Lung (tissue), 11 donors: ENCODE measurements at regions not wholly inside any gene's neighbourhood (a gene's known extent, or its start where the extent isn't known, plus 50 kb on each side); places are given as distances from the start of the nearest gene placed in this dataset.

ENCODE experiments used
- ATAC-seq: fragments of 200-7000 bp; cut with Tn5 transposase; one replicate; pipeline ENCODE4 v1.9.1; 2020; ENCODE audit warnings: moderate number of reproducible peaks; ENCODE audit not compliant: insufficient read depth, low FRiP score
- DNase-seq, 3 donors: peaks; one replicate each; pipeline ENCODE4 v3.0.0-alpha.2; 2013 to 2017
- H3K27ac ChIP-seq, 2 donors: one replicate each; pipeline ENCODE4 v1.5.1; 2013; ENCODE audit warnings: mild to moderate bottlenecking in 2 of 2, moderate library complexity in 2 of 2, control low read depth in 1 of 2, inconsistent platforms in 1 of 2, low read depth in 1 of 2, low read length in 1 of 2
- H3K27me3 ChIP-seq, 3 donors: one replicate each; pipeline ENCODE4 v1.5.1; 2013; ENCODE audit warnings: low read length in 2 of 3; ENCODE audit not compliant: control insufficient read depth in 3 of 3, insufficient read depth in 3 of 3
- H3K36me3 ChIP-seq, 4 donors: one replicate each; pipeline ENCODE4 v1.5.1; 2013; ENCODE audit warnings: low read length in 4 of 4, mild to moderate bottlenecking in 1 of 4, moderate library complexity in 1 of 4; ENCODE audit not compliant: control insufficient read depth in 4 of 4, insufficient read depth in 4 of 4
- H3K4me1 ChIP-seq, 5 donors: one replicate each; pipeline ENCODE4 v1.5.1; 2013; ENCODE audit warnings: low read length in 5 of 5, mild to moderate bottlenecking in 2 of 5, moderate library complexity in 1 of 5; ENCODE audit not compliant: control insufficient read depth in 5 of 5, insufficient read depth in 5 of 5
- H3K4me3 ChIP-seq: one replicate; pipeline ENCODE4 v1.5.1; 2013; ENCODE audit warnings: mild to moderate bottlenecking, control low read depth, moderate library complexity
- H3K9ac ChIP-seq, 2 donors: one replicate each; pipeline ENCODE4 v1.5.1; 2013; ENCODE audit warnings: low read length in 2 of 2, control low read depth in 1 of 2; ENCODE audit not compliant: insufficient read depth in 1 of 2
- H3K9me3 ChIP-seq, 4 donors: one replicate each; pipeline ENCODE4 v1.5.1; 2013; ENCODE audit warnings: low read length in 3 of 4, mild to moderate bottlenecking in 1 of 4, moderate library complexity in 1 of 4; ENCODE audit not compliant: control insufficient read depth in 4 of 4, insufficient read depth in 3 of 4
- CTCF ChIP-seq: IDR thresholded peaks from 2 replicates; pipeline ENCODE4 v1.5.1; 2012; ENCODE audit warnings: mild to moderate bottlenecking; ENCODE audit errors: control extremely low read depth, extremely low read depth
- WGBS, 2 donors: extraction: QIAGEN DNeasy Blood & Tissue Kit; methylation state at CpG; one replicate each; pipeline ENCODE4 v1.1.7; 2013; 5-methylcytosine and 5-hydroxymethylcytosine counted together
- donor health status: control.
- donor health status: control.
- donor health status: Bipolar disorder and iron deficiency.
- donor health status: healthy.
- donor health status: DM: yes; HTN: yes; CAD: no.

DNA sequence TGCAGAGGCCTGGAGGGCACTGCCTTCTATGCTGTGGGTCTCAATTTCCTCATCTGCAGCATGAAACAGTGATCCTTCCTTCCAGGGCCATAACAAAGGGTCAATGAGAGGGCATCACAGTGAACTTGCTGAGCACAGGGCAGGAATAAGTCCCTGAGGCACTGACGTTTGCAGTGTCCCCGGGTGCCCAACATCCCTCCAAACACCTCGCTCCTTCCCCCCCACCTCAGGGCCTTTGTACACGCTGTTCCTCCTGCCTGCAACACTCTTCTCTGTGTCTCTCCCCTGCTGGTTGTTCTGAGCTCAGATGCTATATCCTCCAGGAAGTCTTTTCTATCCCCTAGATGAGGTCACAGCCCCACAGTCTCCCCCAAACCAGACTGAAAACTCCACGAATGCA lies 59.7 kb upstream of the TCF20 start:
- H3K27me3 ChIP-seq = peaks cover 0 to 3% (median 0%) of the 10 kb centered on the region in 3 donors
- 71 to 80% methylated on average over 5 of the region's 5 CpGs for WGBS, 2 donors
- no peak for DNase-seq
- no peak for TF ChIP-seq CTCF
- no peak for ATAC-seq
- H3K36me3 ChIP-seq = no peaks in the 10 kb centered on the region
- H3K4me3 ChIP-seq = no peak overlapping the region
- H3K27ac ChIP-seq = no peak overlapping the region
- peaks cover 0 to 2% (median 0%) of the 10 kb centered on the region in 4 donors for H3K9me3 ChIP-seq
- H3K9ac ChIP-seq = no peak overlapping the region
- H3K4me1 ChIP-seq = peaks cover 0 to 5% (median 0%) of the 10 kb centered on the region in 5 donors

DNA sequence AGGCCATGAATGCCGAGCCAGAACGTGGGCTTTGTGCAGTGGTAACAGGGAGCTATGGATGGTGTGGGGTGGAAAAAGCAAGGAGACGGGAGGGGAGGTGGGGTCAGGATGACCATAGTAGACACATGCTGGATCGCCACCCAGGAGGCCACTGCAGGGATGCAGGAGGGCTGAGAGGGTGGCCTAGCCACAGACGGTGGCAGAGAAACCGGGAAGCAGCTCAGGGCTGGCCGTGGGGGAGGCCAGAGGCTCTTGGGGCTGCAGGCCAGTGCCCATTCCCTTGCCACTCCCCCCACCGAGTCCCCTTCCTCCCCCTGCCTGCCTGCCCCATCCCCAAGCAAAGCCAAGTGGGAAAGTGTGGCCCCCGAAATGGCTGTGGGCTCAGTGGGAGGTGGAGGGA lies 59.1 kb upstream of the TCF20 start:
- no peak overlapping the region for H3K27ac ChIP-seq
- peaks cover 0 to 2% (median 0%) of the 10 kb centered on the region in 4 donors for H3K9me3 ChIP-seq
- peaks cover 0 to 5% (median 0%) of the 10 kb centered on the region in 5 donors for H3K4me1 ChIP-seq

GRCh38 chr22:42328784-42329145 lies 58.3 kb upstream of the TCF20 start:
- Histone ChIP-seq H3K4me3 (no peak overlapping the region), H3K27ac (no peak overlapping the region), H3K27me3 (peaks cover 0 to 3% (median 0%) of the 10 kb centered on the region in 3 donors), H3K4me1 (peaks cover 0 to 3% (median 0%) of the 10 kb centered on the region in 5 donors), H3K36me3 (no peaks in the 10 kb centered on the region), H3K9me3 (peaks cover 0 to 2% (median 0%) of the 10 kb centered on the region in 4 donors), H3K9ac (no peak overlapping the region)
- no peak for TF ChIP-seq CTCF
- ATAC-seq (no peak), DNase-seq (no peak)
- WGBS, 2 donors = 82 to 86% methylated on average over 8 of the region's 8 CpGs

More for the DNA sequence above, 59.1 kb upstream of the TCF20 start:
- 93 to 96% methylated on average over 9 of the region's 9 CpGs for WGBS, 2 donors
- no peak overlapping the region for H3K4me3 ChIP-seq
- ATAC-seq (no peak), DNase-seq (no peak)
- no peak for TF ChIP-seq CTCF
- no peak overlapping the region for H3K9ac ChIP-seq
- no peaks in the 10 kb centered on the region for H3K36me3 ChIP-seq
- H3K27me3 ChIP-seq = peaks cover 0 to 3% (median 0%) of the 10 kb centered on the region in 3 donors
